ENCODE measurements at regions not wholly inside any gene's neighbourhood (a gene's known extent, or its start where the extent isn't known, plus 50 kb on each side); places are given as distances from the start of the nearest gene placed in this dataset.

- Histone ChIP-seq H4K91ac (ENCODE audit: insufficient read length, low read depth, low read length) (peak overlapping the region; percentile 73), H2BK20ac (ENCODE audit: low read depth, low read length, poor library complexity, severe bottlenecking) (no peak overlapping the region), H4K8ac (replicated peaks; ENCODE audit: insufficient read length, low read depth, low read length) (no peak overlapping the region), H3K9ac (ENCODE audit: extremely low read depth, insufficient read length, low read length) (no peak overlapping the region), H3T11ph (ENCODE audit: low read length) (no peak overlapping the region), H4K20me1 (ENCODE audit: control insufficient read depth, insufficient read depth, insufficient read length) (no peaks in the 10 kb centered on the region), H3K27me3 (ENCODE audit: insufficient read depth, low read length) (no peaks in the 10 kb centered on the region), H4K5ac (ENCODE audit: insufficient read length, low read depth, low read length) (no peak overlapping the region), H3K9me3 (ENCODE audit: control insufficient read depth, low read depth, low read length) (no peaks in the 10 kb centered on the region), H3K23me2 (ENCODE audit: insufficient read length, low read depth, low read length, poor library complexity, severe bottlenecking) (no peaks in the 10 kb centered on the region), H2BK120ac (ENCODE audit: low read depth, low read length, poor library complexity, severe bottlenecking) (no peak overlapping the region), H2AK5ac (ENCODE audit: insufficient read length, low read length) (no peak overlapping the region), H2BK15ac (ENCODE audit: low read depth, low read length) (no peak overlapping the region), H3K79me1 (ENCODE audit: insufficient read depth, low read depth, low read length, poor library complexity, severe bottlenecking) (no peaks in the 10 kb centered on the region), H3K79me2 (ENCODE audit: insufficient read depth, low read length) (no peaks in the 10 kb centered on the region), H3K18ac (ENCODE audit: insufficient read length, low read depth, low read length) (peak overlapping the region; percentile 3), H3K23ac (ENCODE audit: insufficient read length, low read depth, low read length) (no peak overlapping the region), H3K56ac (ENCODE audit: insufficient read length, low read depth, low read length) (no peak overlapping the region), H2BK12ac (ENCODE audit: insufficient read length, low read depth, low read length) (no peak overlapping the region), H2BK5ac (ENCODE audit: insufficient read length, low read length) (no peak overlapping the region), H3K27ac (ENCODE audit: insufficient read length, low read depth, low read length) (no peak overlapping the region), H3K4me2 (ENCODE audit: insufficient read depth, insufficient read length, low read length) (no peak overlapping the region), H3K14ac (ENCODE audit: insufficient read depth, low read length) (peak overlapping the region; percentile 13), H2AFZ (ENCODE audit: low read length) (no peak overlapping the region), H3K4me1 (ENCODE audit: insufficient read depth, low read length) (peaks cover 27% of the 10 kb centered on the region), H3K4ac (ENCODE audit: low read depth, low read length) (peak overlapping the region; percentile 41; the same call in 1 of the 2 replicates)
- Mint-ChIP-seq H3K27me3 (ENCODE audit: low read depth) (peaks cover 5% of the 10 kb centered on the region), H3K4me1 (peaks cover 47 to 50% of the 10 kb centered on the region in 2 experiments), H3K4me3 (peak overlapping the region in 1 of 2 experiments; percentile 30; a peak in 1 of 5 replicates), H3K27ac (peak overlapping the region in 2 of 3 experiments; percentile 73 to 93; a peak in 5 of 7 replicates), H3K36me3 (ENCODE audit: insufficient read depth in 1 of 3, low read depth in 3 of 3) (peaks cover 2 to 15% (median 7%) of the 10 kb centered on the region in 3 experiments; a peak in 5 of 7 replicates), H3K9me3 (peaks cover 5 to 7% of the 10 kb centered on the region in 2 experiments; a peak in 4 of 5 replicates)
- DNase-seq: peak; percentile 29
- WGBS (ENCODE audit: extremely low coverage, insufficient read length, low lambda C conversion rate): no CpG with 5 or more reads among the region's 10 CpGs
- TF ChIP-seq CTCF (conservative IDR thresholded peaks at IDR 0.05): no peak
Observed at GRCh38 chr11:120056301-120057027, 81.4 kb downstream of the TRIM29 start.
